LNCaP clone FGC (cell line): ENCODE measurements at regions not wholly inside any gene's neighbourhood (a gene's known extent, or its start where the extent isn't known, plus 50 kb on each side); places are given as distances from the start of the nearest gene placed in this dataset.

Experiments
- DNase-seq: peaks from one replicate; pipeline ENCODE4 v3.0.0-alpha.2; 2011; ENCODE audit warnings: low read depth
- H3K4me3 ChIP-seq: 2 replicates; pipeline ENCODE4 v1.5.1; 2011; ENCODE audit warnings: mild to moderate bottlenecking, low read depth, low read length, control low read depth
- TF ChIP-seq, protein P1 (sequence below): IDR thresholded peaks from 2 replicates; pipeline ENCODE4 v1.5.1; 2012; ENCODE audit warnings: mild to moderate bottlenecking; ENCODE audit not compliant: control insufficient read depth, insufficient read depth; ENCODE audit errors: extremely low read depth

DNA sequence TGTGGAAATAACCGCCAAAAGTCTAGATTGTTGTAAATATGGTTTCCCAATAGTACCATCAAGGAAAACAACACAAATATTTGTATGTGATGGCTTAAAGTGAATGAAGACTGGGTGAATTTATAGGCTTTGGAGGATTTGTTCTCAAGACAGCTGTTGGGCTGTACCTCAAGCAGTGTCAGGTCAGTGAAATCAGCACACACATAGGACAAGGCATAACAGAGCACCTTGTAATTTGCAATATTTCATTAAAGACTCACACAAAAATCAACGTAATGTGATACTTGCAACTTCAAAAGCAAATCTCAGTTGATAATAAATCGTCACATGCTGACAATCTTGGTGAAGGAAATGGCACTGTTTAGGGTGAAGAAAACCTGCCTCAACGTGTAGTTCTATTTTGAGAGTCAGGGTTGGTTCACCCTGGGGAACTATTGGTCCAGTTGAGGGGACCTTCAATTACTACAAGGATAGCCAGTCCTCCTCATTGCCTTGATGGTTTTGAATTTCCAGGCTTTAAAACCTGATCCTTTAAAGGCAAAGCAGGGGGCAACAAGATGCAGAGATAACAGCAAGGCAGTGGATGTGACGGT lies 126.8 kb upstream of the ST6GAL2 start:
- TF ChIP-seq, protein P1, sequence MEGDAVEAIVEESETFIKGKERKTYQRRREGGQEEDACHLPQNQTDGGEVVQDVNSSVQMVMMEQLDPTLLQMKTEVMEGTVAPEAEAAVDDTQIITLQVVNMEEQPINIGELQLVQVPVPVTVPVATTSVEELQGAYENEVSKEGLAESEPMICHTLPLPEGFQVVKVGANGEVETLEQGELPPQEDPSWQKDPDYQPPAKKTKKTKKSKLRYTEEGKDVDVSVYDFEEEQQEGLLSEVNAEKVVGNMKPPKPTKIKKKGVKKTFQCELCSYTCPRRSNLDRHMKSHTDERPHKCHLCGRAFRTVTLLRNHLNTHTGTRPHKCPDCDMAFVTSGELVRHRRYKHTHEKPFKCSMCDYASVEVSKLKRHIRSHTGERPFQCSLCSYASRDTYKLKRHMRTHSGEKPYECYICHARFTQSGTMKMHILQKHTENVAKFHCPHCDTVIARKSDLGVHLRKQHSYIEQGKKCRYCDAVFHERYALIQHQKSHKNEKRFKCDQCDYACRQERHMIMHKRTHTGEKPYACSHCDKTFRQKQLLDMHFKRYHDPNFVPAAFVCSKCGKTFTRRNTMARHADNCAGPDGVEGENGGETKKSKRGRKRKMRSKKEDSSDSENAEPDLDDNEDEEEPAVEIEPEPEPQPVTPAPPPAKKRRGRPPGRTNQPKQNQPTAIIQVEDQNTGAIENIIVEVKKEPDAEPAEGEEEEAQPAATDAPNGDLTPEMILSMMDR: no peak
- H3K4me3 ChIP-seq: no peak overlapping the region
- no peak for DNase-seq

DNA sequence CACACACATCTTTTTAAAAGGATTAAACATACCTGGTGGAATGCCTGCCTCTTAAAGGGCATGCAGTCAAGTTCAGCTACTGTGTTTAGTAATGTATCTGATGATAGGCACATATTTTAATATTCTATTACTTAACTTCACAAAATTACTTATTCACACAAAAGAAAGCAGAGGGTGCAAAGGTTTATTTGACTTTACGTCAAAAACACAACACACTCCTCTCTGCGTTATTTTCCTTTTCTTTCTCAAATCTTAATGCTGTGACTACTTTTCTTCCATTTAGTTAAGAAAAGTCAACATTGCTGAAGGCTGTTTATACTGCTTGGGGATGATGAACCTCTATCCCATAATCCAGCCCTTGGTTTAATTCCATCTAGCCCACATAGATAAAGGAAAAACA lies 127.9 kb upstream of the ST6GAL2 start:
- no peak overlapping the region for H3K4me3 ChIP-seq
- TF ChIP-seq, protein P1: no peak
- no peak for DNase-seq

DNA sequence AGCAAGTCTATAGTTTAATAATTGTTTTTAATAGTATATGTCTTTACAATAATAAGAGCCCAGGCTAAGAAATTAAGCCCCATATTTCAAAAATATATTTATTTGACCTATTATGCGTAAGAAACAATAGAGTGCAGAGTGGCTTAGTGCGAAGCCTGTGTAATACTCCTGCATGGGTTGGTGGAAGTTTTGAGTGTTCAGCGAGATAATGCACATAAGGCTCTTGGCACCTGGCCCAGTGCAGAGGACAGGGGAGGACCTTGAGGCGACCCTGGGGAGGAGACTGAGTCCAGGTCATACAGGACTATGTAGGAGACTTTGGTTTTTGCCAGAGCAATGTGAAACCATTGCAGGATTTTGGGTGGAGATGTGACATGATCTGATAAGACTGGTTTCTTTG lies 132.4 kb upstream of the ST6GAL2 start:
- no peak for DNase-seq
- TF ChIP-seq, protein P1: no peak
- H3K4me3 ChIP-seq: no peak overlapping the region

DNA sequence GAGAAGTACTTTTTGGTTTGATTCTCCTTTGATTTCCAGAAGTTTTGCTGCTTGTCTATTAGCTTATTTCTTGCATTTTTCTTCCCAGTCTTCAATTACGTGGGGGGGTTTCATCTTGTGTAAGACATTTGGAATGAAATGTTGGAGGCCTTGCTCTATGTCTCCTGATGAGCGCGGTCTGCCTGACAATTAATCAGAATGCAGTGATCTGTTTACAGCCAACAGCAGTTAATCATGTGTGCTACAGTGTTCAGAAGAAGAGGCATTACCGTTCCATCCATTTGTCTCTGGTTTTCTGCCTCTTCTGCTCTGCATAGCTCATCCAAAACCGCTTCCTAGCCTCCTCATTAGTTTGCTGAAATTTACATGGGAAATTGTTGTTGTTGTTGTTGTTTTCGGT lies 134.4 kb upstream of the ST6GAL2 start:
- H3K4me3 ChIP-seq: no peak overlapping the region
- DNase-seq: no peak
- TF ChIP-seq, protein P1: no peak

DNA sequence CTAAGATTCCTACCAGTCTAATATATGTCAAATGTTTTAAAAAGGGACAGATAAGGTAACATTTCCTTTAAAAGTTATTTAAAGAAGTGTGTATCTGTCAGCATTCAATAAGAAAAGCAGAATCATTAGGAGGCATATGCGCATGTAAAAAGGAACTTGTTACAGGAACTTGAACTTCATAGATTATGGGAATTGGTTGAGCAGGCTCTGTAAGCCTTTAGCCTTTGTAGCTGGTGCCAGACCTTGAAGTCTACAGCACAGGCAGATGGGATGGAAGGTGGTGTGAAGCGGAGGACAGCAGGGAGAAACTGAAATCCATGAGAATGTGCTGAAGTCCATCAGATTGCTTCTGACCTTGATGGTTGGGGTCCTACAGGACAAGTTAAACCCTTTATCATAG lies 138.3 kb upstream of the ST6GAL2 start:
- no peak overlapping the region for H3K4me3 ChIP-seq
- DNase-seq: no peak
- TF ChIP-seq, protein P1: no peak

DNA sequence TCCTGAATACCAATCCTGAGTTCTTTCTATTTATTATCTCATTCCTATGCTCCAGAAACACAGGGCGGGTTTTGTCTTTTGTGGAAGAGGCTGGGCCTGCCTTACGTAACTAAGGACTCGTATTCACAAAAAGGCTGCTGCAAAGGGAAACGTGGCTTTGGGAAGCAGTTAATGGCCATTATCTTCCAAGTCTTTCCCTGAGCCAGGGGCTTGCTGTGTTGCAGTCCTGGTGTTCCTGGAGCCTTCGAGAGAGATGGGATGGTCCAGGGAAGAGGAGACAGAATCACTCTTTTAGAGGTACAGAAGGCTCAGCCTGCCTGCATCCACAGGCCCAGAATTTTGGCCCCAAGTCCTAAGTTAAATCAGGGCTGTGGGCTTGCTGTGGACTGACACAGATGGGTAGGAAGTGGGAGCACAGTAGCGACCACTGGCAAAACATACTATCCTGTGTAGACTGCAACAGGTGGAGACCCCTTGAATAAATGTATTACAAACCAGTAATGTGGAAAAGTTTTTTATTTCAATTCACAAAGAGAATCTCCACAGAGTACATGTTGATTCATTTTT lies 139.4 kb upstream of the ST6GAL2 start:
- TF ChIP-seq, protein P1: no peak
- no peak for DNase-seq

DNA sequence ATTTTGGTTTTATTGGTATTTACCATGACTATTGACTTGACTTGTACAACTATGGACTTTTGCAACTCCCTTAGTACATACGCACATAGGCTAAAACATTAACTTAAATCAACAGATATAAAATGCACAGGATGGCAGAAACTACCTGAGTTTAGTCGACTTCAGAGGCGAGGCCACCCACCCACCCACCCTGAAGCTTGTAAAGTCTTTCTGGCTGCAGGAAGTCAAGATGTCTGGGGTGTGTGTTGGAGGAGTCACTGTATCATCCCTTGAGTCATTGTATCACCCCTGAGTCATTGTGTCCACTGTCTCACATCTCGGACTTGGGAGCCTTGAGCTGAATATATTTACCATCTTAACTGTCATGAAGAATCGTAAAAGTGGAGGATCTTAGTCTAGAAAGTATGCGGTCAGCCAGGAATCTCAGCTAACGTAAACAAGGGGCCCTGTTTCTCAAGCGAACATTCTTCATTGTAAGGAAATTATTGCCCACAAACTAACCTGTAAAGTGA lies 140.0 kb upstream of the ST6GAL2 start:
- no peak for DNase-seq
- H3K4me3 ChIP-seq: no peak overlapping the region
- TF ChIP-seq, protein P1: no peak

More for the DNA sequence above, 139.4 kb upstream of the ST6GAL2 start:
- no peak overlapping the region for H3K4me3 ChIP-seq
